ENCODE measurements at regions not wholly inside any gene's neighbourhood (a gene's known extent, or its start where the extent isn't known, plus 50 kb on each side); places are given as distances from the start of the nearest gene placed in this dataset.

GRCh38 chr18:3397031-3397750, 52.8 kb upstream of the TGIF1 start:
- H3K4me3 ChIP-seq (ENCODE audit: low read depth, low read length): no peak overlapping the region
- H3K9me3 ChIP-seq (ENCODE audit: control insufficient read depth, insufficient read depth, low read depth, low read length): no peaks in the 10 kb centered on the region
- POLR2A ChIA-PET: interaction anchor here (0.6 to 1.1 kb wide), 2 partner anchors 9 to 12 kb away, joined by 3 to 4 read pairs; no protein-coding TSS in a partner anchor
- CTCF ChIA-PET: interaction anchor here (0.8 to 1.2 kb wide), 2 partner anchors 9 to 14 kb away, joined by 3 to 4 read pairs; no protein-coding TSS in a partner anchor
- no peak overlapping the region for H3K27ac ChIP-seq (ENCODE audit: extremely low read depth, low read depth, low read length)
- H3K36me3 ChIP-seq (ENCODE audit: control insufficient read depth in 2 of 2, insufficient read depth in 1 of 2, low read length in 2 of 2): no peaks in the 10 kb centered on the region
- no peaks in the 10 kb centered on the region for H3K4me1 ChIP-seq (ENCODE audit: control insufficient read depth, insufficient read depth, low read length)
- TF ChIP-seq ZNF175 (tag by site-specific recombination; IDR thresholded peaks at IDR 0.05) (no peak), ZNF362 (tag by site-specific recombination; IDR thresholded peaks at IDR 0.05) (no peak)

GRCh38 chr18:3397786-3398185, 52.2 kb upstream of the TGIF1 start:
- no peak for TF ChIP-seq SP2 (tag by site-specific recombination; IDR thresholded peaks at IDR 0.05)
- TF ChIP-seq INSM2 (tag by site-specific recombination; IDR thresholded peaks at IDR 0.05): no peak
- TF ChIP-seq ZNF174 (tag by site-specific recombination; IDR thresholded peaks at IDR 0.05): no peak
- no peak for TF ChIP-seq WT1 (tag by site-specific recombination; IDR thresholded peaks at IDR 0.05)
- no peak for TF ChIP-seq ZNF394 (tag by site-specific recombination; IDR thresholded peaks at IDR 0.05; ENCODE audit: borderline replicate concordance)
- TF ChIP-seq SP7 (tag by site-specific recombination; IDR thresholded peaks at IDR 0.05): no peak
- no peak for TF ChIP-seq MZF1 (tag by site-specific recombination; IDR thresholded peaks at IDR 0.05; ENCODE audit: borderline replicate concordance)
- POLR2A ChIA-PET: interaction anchor here (0.6 kb wide), 1 partner anchor 9 kb away, joined by 3 read pairs; no protein-coding TSS in a partner anchor
- Histone ChIP-seq H3K9me3 (ENCODE audit: control insufficient read depth, insufficient read depth, low read depth, low read length) (no peaks in the 10 kb centered on the region), H3K36me3 (ENCODE audit: control insufficient read depth in 2 of 2, insufficient read depth in 1 of 2, low read length in 2 of 2) (no peaks in the 10 kb centered on the region), H3K4me3 (ENCODE audit: low read depth, low read length) (no peak overlapping the region), H3K27ac (ENCODE audit: extremely low read depth, low read depth, low read length) (no peak overlapping the region), H3K4me1 (ENCODE audit: control insufficient read depth, insufficient read depth, low read length) (no peaks in the 10 kb centered on the region)
- CTCF ChIA-PET: interaction anchor here (1.2 kb wide), 1 partner anchor 15 kb away, joined by 4 read pairs; no protein-coding TSS in a partner anchor
